HS-5 (cell line): ENCODE measurements at regions not wholly inside any gene's neighbourhood (a gene's known extent, or its start where the extent isn't known, plus 50 kb on each side); places are given as distances from the start of the nearest gene placed in this dataset.
A peak's percentile ranks its signal among the peaks of the same experiment; 100 is the strongest.
"Not testable (repeated sequence)": the region's sequence is repeated elsewhere in the genome, so short reads cannot be mapped to it uniquely, and the experiment has no call there.

Experiments
- DNase-seq: peaks from one replicate; pipeline ENCODE4 v3.0.0-alpha.2; 2012; ENCODE audit warnings: low read depth

DNA sequence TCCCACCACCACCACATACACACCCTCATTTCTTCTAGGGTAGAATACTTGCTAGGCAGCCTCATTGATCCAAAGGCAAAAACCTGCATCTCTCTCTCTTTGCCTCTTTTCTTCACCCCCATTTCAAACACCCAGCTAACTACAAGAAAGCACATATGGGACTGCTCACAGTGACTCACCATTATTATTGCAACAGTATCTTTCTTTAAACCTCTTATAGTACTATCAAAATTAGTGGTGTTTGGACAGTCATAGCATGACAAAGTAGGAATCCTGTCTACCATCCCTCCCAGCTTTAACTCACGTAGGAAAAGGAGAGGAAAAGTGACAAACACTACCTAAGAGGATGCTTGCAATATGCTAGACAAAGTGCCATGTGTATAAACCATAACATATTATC is 422.5 kb upstream of the CRIM1 start:
- DNase-seq, result peak; percentile 33

DNA sequence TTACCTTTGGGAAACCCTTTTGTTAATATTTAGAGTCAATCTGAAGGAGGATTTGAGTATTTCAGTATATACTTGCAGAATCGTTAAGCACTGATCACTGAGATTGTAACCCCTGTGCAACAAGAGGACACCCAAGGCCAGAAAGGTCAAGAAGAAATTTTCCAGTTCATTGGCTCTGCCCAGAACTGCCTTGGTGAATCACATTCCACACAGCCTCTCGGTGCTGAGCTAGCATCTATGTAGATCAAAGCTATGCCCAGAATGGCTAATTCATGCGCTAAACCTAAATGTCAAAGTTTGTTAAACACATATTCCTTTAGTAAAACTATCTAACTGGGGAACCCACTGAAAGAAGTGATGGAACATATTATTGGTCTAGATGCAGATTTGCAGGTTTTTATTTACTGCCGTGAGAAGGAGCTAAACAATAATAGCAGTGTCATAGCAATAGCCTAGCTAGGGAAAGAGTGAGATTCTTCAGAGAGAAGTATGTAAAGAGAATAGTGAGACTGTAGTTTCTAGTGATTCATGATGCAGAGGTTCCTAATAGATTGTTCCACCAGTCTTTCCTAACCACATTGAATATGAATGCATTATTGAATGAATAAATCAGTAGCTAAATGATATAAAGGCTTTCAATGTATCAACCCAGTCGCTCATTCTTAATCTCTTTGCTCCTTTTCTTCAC is 423.2 kb upstream of the CRIM1 start:
- DNase-seq, result no peak

DNA sequence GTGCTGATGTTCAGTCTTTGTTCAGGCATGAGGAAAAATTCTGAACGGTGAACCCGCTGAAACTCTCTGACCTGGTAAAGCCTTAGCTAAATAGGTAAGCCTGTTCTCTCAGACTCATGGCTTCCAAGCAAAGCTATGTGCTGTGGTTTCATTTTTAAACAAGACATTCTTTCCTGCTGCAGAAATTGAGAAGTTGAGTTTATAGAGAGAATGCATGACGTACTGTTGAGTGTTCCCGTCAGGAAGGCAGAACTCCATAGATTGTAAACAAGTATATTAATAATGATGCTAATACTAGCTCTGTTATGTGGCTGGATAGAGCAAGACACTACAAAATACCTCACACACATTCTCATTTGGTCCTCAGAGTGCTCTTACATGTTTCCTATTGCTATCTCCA is 424.0 kb upstream of the CRIM1 start:
- DNase-seq, result no peak

DNA sequence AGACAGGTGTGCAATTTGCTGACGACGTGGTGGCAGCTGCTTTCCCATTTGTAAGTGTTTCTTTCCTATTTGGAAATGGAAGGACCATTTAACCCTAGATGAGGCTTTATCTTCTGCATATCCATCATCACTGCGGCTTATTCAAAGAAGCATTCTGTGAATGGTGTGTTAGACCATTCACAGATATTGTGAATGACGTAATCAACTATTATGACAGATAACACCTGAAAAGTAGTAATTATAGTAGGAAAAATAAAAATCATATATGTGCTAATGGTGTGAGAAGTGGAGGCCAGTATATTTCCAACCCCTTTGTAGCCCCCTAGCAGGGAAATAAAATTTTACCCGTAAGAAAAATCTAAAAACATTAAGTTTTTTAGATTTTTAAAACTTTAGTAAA is 424.5 kb upstream of the CRIM1 start:
- no peak for DNase-seq

DNA sequence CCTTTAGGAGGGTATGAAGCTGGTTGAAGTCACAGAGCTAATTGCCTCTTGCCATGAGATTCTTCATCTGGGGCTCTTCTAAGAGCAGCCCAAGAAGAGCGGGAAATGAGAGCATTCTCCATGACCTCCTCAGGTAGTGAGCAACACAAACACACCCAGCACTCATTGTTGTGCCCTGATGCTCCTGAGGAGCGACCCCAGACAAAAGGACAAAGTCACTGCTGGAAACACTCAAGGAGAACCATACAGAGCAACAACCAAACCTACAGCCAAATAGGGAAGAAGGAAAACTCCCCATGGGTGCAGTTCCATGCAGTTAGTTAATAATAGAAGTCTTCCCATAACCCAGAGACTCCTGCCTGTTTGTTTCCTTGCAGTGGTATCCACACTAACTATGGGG is 426.0 kb upstream of the CRIM1 start:
- DNase-seq, result no peak

DNA sequence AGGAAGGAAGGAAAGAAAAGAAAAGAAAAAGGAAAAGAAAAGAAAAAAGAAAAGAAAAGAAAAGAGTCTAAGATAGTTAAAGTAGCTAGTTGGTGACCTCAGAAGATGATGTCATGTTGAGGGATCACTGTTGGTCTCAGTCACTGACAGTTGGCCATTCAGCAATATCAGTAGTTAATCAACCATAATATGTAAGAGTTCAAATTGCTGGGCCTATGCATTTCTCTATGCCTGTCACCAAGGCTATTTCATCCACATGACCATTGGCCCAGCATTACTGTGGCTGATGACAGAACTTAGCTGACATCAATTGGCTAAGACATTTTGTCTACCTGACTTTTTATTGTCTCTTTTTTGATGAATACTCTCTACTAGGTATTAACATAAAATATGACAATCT is 435.5 kb upstream of the CRIM1 start:
- DNase-seq, result no peak

DNA sequence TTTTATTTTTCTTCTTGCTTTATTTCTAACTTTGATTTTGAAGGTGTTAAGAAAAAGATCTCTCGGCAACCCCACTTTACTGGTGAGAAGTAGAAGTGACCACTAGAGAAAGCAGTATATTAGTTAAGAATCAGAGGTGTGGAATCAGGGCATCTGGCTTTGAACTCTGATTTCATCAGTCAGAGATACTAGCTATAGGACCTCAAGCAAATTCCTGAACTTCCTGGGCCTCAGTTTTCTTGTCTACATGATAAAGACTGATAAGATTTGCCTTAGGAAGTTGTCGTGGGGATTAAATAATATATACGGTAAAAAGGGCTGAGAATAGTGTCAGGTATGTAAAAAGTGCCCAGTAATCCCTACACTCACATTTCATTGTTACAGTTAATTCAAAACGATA is 440.3 kb upstream of the CRIM1 start:
- no peak for DNase-seq

DNA sequence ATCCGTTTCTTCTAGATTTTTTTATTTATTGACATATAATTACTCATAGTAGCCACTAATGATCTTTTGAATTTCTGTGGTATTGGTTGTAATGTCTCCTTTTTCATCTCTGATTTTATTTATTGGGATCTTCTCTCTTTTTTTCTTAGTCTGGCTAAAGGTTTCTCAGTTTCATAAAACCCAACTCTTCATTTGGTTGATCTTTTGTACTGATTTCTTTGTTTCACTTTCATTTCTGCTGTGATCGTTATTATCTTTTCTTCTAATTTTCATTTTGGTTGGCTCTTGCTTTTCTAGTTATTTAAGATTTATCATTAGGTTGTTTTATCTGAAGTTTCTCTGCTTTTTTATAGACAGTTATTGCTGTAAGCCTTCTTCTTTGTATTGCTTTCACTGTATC is 463.6 kb upstream of the CRIM1 start:
- no peak for DNase-seq

DNA sequence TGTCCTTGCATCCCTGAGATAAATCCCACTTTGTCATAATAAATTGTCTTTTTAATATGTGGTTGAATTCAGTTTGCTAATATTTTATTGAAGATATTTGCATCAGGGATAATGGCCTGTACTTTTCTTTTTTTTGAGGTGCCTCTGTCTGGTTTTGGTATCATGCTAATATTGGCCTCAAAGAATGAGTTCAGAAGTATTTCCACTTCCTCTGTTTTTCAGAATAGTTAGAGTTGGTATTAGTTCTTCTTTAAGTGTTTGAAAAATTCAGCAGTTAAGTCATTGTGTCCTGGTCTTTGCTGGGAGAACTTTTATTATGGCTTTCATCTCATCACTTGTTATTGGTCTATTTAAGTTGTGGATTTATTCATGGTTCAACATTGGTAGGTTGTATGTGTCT is 464.1 kb upstream of the CRIM1 start:
- DNase-seq, result no peak

DNA sequence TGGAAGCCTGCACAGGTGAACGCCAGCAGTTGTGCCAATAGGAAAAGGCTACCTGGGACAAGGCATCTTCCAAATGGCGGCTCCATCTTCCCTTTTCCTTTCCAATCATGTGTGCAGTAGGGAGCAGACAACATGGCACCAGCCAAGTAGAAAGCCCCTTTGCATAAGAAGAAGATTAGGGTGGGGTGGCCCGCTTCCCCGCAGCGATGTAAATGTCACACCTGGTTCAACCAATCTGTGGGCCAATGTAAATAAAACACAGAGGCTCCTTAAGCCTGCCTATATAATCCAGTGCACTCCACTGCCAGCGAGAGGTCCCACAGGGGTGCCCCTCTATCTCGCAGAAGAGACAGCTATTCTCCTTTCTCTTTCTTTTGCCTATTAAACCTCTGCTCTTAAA is 468.4 kb upstream of the CRIM1 start:
- no peak for DNase-seq

DNA sequence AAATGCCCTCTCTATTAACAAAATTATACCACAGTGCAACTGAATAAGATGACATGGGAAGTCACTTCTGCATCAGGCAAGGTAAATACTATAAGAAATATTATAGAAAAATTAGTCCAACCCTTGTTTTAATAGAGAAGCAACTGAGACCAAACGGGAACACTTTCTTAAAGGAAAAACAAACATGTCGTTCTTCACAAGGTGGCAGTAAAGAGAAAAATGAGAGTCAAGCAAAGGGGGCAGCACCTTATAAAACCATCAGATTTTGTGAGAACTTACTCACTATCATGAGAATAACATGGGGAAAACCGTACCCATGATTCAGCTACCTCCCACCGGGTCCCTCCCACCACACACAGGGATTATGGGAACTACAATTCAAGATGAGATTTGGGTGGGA is 481.7 kb upstream of the CRIM1 start:
- no peak for DNase-seq

DNA sequence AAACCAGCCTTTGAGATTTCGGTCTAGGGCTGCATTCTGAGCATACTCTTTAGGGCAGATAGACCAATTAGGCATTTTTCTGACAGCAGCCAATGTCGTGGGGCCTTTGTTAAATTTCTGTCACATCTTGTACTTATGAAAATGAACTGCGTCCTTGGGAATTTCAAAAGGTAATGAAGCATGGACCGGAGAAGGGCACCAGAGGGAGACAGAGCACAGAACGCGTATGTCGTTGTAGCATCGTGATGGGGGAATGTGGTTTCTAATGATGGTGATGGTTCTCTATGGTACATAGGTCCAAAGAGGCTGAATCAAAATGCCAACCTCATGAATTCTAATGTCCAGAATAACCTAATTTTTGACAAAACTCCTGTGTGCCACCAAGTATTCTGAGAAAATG is 483.9 kb upstream of the CRIM1 start:
- DNase-seq, result no peak

DNA sequence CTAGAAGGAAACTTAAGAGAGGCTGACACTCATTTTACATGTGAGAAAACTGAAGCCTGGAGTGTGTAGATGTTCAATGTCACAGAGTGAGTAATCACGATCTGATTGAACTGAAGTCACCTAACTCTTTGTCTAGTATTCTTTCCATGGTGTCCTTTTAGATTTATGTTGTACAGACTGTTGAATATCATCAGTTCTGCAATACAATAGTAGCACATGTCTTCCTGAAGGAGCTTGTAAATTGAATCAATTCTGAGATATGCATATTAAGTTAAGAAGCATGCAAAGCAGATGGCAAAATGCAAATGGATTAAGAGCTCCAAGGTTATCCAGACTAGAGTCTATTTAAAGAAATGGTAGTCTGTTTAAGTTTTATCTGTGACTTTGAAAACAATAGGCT is 484.9 kb upstream of the CRIM1 start:
- DNase-seq, result no peak

DNA sequence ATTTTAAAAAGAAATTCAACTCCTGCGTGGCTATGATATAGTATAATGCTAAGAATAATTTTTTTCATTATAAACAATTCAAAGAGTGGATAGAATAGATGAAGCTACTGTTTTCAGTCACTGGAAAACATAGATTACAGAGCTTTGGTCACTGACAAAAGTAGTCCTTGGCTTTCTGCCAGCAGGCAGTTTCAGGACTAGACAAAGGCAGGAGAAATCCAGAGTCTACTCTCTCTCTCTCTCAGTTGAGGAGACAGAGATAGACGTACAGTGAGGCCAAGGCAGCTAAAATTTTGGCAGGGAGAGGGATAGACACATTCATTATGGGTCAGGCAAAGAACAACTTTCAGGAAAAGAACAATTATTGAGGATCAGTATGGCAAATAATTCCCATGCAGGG is 491.4 kb upstream of the CRIM1 start:
- no peak for DNase-seq

DNA sequence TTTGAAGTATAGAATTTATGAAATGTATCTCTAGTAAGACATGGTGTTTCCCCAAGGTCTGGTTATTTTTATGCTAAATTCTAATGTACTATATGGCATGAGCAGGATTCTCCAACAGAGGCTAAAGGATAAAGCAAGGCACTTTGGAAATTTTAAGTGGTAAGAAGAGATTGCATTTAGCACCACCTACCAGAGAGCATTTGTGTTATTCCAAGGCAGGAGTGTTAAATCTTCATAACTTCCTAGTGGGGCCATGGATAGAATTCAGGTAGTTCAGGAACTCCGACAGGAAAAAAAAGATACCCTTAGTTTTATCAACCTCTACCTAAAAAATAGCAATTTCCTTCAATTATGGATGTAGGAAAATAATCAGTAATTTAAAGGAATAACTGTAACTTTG is 497.4 kb upstream of the CRIM1 start:
- no peak for DNase-seq

DNA sequence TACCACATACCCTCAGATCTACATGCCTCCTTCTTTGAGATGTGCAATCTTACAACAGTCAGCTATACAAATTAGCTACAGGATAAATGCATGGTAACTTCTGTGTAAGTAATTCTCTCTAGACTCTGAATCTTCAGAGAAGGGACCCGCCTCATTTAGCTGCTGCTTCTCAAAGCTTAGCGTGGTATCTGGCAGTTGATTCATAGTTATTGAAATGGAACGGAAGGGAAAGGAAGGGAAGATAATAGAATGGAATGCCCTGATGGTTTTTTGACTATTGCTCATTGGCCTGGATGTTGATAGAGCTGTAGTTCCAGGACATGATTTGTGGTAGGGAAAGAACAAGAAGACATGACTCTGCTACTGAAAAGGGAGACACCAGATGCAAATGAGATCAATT is 498.1 kb upstream of the CRIM1 start:
- DNase-seq, result no peak

DNA sequence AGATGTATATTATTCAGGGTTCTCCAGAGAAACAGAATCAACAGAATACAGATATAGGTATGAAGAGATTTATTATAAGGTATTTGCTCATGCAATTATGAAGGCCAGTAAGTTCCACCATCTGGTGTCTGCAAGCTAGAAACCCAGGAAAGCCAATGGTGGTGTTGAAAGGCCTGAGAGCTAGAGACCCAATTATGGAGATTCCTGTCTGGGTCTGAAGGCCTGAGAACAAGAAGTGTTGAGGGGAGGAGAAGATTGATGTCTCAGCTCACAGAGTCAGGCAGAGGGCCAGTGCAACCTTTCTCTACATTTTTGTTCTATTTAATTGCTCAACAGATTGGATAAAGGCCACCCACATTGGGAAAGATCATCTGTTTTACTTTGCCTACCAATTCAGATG is 524.2 kb upstream of the CRIM1 start:
- no peak for DNase-seq

DNA sequence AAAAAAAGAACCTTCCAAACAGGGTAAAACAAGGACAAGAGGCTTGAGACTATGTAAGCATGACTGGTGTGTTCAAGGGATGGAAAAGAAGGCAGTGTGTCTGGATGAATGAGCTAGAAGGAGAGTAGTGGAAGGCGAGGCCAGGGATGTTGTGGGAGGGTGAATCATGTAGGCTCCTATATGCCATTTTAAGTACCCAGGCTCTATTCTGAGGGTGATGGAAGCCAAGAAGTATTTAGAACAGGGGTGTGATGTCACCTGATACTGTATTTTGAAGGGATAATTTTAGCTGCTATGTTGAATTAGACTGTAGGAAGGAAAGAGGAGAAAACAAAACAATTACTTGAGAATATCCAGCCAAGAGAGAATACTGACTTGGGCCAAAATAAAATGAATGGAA is 524.7 kb upstream of the CRIM1 start:
- DNase-seq, result no peak

DNA sequence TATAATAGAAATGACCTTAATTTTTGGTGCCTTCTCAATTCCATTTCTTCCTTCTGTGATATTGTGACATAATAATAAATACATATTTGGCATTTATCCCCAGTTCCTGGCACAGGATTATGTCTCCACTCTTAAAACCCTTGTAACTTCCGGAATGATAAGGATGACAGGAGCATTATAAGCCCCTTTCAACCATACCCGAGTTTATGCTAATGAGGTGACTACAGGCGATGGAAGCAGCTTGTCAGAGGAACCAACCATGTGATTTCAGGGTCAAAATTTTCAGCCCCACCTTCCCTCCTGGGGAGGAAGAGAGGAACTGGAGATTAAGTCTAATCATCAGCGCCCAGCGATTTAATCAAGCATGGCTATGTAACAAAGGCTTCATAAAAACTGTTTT is 528.5 kb upstream of the CRIM1 start:
- DNase-seq, result no peak

DNA sequence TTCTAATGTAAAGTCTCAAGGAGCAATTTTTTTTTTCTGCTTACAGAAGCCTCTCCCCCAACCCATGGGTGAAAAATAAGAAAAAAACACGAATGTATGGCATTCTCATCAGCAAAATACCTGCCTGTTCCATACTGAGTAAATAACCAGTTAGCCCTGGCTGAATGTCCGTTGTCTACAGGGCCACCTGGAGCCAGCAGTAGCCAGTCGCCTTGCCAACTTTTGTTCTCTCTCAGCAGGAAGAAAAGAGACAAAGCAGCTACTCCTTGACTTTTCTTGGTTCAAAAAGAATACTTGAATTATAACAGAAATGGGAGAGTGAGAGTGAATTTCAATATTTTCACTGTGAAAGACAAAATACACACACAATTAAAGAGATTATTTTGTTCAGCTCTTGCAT is 532.9 kb upstream of the CRIM1 start:
- DNase-seq, result no peak

DNA sequence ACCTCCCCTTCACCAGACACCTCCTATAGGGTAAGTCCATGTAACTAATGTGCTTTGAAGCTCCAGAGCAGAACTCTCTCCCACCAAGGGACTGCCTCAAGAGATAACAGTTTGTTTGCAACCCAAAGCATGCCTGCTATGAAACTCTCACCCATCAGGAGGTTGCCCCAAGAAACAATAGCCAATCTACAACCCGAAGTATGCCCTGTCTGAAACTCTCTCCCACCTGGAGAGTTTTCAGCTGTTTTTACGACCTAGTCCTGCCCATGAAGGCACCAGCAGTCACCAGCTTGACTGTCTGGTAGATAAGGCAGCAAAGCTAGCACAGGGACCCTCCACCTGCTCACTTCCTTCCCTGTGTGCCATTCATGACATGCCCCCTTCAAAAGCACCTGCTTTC is 533.9 kb upstream of the CRIM1 start:
- DNase-seq, result no peak

DNA sequence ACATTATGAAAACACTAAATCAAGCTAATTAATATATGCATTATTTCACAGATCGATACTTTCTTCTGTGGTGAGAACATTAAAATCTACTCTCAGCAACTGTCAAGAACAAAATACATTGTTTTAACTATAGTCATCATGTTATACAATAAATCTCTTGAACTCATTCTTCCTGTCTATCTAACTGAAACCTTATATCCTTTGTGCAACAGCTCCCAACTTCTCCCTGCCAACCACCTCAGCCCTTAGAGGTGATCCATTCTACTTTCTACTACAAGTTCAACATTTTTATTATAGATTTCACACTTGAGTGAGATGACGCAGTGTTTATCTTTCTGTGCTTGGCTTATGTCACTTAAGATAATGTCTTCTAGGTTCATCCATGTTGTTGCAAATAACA is 535.2 kb upstream of the CRIM1 start:
- DNase-seq, result no peak

DNA sequence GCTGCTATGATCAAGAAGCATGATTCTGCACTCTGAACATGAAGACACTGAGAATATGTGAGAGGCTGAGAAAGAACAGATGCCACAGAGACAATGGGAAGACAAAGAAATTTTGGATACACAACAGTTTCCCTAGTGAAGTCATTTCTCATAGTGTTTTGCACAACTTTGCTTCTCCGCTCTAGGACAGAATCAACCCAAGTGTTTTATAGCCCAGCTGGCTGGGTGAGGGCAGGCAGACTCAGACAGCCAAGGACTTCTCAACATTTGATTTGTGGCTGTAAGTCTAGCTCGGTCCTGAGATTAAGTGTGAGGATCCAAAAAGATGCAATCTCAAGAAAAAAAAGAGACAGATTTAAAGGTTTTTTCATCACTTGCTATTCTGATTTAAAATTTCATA is 536.5 kb upstream of the CRIM1 start:
- no peak for DNase-seq

DNA sequence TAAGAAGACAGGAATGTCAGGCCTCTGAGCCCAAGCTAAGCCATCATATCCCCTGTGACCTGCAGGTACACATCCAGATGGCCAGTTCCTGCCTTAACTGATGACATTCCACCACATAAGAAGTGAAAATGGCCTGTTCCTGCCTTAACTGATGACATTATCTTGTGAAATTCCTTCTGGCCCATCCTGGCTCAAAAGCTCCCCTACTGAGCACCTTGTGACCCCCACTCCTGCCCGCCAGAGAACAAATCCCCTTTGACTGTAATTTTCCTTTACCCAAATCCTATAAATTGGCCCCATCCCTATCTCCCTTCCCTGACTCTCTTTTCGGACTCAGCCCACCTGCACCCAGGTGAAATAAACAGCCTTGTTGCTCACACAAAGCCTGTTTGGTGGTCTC is 537.2 kb upstream of the CRIM1 start:
- DNase-seq, result not testable (repeated sequence)

DNA sequence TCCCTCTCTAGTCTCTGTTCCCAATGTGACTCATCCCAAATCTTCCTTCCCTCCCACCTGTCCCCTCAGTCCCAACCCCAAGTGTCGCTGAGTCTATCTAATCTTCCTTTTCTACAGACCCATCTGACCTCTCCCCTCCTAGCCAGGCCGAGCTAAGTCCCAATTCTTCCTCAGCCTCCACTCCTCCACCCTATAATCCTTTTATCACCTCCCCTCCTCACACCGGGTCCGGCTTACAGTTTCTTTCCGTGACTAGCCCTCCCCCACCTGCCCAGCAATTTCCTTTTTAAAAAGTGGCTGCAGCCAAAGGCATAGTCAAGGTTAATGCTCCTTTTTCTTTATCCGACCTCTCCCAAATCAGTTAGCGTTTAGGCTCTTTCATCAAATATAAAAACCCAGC is 541.0 kb upstream of the CRIM1 start:
- not testable (repeated sequence) for DNase-seq
